ENCODE measurements at regions not wholly inside any gene's neighbourhood (a gene's known extent, or its start where the extent isn't known, plus 50 kb on each side); places are given as distances from the start of the nearest gene placed in this dataset.

DNA sequence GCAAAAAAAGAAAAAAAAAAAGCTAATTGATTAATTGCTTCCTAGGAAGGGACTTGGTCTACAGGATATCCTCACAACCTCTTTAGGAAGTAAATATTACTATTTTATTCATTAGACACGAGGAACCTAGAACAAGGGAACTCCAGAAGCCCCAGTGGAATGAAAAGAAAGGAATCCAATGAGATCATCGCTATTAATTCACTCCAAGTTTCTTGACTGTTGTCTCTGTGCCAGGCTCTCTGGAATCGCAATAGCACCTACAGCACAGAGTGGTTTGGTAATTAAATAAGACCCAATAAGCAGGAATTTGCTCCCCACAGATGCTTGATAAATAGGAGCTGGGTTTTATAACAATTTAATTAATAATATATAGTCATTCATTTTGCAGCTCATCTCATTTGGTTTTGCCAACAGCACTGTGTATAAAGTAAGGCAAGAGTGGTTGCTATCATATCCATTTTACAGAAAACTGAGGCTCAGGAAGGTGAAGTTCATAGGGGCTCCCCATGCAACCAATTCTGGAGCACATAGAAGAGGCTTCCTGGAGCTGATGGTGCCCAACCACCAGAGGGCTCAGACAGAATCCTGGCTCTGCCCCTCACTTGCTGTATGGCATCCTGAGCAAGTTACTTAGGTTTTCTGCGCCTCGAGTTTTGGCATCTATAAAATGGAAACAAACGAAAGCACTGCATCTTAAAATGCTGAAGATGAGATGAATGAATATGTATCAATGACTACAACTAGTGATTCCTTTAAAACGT is 420.2 kb downstream of the MED13L start:
- no peak for DNase-seq

DNA sequence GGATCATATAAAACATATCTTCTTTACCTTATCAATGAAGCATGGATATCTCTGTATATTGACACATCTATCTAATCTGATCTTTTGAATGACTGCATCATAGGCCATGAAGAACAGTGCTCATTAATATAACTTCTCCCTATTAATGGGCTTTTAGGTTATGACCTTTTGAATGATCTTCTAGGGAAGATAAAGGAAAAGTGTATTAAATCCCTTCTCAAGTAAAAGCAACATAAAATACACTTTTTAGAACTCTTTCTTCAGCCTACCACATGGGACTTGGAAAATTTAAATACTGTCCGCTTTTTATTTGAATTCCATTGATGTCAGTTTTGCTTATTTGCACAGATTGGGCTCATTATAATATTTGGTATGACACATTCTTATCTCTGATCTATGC is 425.4 kb downstream of the MED13L start:
- no peak for DNase-seq

DNA sequence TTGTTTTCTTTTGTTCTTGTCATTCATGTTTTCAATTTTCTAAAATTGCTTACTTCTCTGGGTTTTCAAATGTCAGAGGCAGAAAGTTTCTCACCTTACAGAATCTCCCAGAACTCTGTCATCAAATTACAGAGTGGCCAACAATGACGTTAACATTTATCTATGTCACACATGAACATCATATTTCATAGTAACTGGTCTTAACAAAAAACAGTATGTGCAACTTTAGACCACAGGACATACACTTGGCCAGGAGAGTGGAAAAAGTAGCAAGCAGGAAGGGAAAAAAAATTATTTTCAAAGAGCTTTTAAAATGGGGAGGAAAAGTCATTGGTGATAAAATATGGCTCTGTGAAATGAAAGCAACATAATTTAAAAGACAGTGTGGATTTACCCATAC is 426.5 kb downstream of the MED13L start:
- no peak for DNase-seq

DNA sequence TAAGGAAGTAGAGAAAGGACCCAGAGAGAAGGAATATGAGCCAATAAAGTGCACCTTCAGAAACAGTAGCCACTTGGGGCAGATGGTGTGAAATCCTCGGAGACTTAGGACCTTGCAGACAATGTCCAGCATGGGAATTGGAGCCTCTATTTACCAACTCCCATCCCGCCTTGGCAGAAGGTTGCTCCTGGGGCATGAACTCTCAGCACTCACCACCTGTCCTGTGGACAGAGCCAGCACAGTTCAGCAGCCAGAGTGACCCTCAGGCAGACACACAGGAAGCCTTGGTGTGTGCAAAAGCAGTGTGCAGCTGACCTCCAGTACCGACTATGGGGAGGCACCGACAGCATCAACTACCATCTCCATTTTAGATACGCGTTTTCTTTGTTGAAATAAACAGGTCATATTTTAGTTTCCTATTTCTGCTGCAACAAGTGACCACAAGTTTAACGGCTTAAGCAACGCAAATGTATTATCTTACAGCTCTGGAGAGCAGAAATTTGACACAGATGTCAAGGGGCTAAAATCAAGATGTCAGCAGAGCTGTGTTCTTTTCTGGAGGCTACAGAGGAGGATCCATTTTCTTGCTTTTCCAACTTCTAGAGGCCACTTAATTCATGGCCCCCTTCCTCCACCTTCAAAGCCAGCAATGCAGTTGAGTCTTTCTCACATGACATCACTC is 428.1 kb downstream of the MED13L start:
- no peak for DNase-seq

DNA sequence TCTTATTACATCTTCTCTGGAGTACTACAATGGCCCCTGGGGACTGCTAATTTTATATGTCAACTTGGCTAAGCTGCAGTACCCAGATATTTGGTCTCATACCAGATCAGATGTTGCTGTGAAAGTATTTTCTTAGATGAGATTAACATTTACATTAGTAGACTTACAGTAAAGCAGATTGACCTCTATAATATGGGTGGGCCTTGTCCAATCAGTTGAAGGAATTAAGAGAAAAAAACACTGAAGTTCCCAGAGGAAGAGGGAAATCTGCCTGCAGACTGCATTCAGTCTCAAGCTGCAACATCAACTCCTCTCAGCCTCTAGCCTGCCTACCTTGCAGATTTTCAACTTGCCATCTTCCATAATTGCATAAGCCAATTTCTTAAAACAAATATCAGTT is 430.1 kb downstream of the MED13L start:
- no peak for DNase-seq

DNA sequence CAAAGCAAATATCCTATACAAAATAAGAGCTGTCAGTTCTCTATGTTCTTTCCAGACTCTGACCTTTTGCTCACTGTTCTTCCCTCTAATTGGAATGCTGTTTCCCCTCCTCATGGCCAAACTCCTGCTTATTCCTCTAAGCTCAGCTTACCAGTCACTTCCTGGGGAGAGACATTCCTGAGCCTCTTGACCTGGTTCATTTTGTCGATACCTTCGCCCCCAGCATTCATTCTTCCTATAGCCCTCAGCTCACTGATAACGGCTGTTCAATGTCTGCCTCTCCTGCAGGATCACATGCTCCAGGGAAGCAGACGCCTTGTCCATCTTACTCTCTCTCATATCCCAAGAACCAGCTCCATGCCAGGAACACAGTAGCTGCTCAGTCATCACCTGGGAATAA is 431.0 kb downstream of the MED13L start:
- no peak for DNase-seq

DNA sequence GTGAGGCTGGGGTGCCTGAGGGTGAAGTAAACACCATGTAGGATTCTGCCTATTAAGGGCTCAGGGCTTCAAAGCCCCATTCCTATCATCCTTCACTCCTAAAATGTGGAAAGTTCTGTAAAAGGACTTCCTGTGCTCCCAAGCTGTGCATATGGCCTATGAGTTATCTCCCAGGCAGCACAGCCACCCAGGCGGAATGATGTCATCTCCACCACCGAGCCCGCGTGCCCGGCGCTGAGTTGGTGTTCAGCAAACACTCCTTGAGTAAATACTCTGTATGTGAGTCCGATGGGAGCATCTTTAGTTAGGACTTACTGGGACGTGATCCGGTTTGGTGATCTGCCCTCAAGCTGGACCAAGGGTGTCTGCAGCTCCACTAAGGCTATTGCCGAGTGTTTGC is 437.3 kb downstream of the MED13L start:
- DNase-seq: no peak

DNA sequence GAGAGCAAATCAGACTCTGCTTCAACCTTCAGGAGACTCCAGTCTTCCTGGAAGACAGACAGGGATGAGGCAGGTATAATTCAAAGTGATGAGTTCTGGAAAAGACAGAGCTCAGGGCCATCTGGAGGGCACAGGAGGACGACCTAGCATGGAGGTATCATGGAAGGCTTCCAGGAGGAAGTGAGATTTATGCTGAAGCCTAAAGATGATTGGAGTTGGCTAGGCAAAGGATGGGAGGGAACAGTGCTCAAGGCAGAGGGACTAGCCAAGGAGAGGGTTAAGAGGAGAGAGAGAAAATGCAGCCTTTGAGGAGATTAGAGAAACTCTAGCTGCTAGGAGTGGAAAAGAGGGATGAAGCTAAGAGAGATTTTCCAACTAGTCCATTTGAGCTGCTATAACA is 438.5 kb downstream of the MED13L start:
- DNase-seq: no peak

DNA sequence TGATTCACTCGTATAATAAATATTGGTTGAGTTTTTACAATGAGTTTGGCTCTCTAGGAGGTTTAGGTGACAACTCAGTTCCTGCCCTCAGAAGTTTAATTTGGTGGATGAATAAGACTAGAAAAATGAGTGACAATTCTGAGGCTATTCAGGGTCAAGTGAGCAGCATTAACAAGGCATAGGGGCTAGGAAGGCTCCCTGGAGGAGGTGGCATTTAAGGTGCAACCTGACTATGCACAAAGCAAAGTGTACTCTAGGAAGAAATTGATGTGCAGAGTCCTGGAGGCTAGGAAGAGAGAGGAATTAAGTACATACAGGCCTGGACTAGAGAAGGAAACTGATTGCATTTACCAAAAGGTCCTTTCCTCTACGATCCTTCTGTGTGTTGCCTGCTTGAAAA is 440.3 kb downstream of the MED13L start:
- no peak for DNase-seq

DNA sequence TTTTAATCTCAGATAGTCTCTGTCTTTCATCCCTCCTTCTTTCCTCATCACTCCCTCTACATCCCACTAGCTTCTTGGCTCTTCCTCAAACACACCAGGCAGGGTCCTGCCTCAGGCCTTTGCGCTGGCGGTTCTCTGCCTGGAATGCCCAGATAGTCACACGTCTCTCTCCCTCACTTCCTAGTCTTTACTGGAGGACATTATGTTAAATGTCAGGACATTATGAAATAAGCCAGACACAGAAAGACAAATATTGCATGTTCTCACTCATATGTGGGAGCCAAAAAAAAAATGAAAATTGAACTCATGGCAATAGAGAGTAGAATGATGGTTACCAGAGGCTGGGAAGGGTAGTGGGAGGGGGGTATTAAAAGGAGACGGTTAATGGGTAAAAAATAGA is 442.0 kb downstream of the MED13L start:
- DNase-seq: no peak

DNA sequence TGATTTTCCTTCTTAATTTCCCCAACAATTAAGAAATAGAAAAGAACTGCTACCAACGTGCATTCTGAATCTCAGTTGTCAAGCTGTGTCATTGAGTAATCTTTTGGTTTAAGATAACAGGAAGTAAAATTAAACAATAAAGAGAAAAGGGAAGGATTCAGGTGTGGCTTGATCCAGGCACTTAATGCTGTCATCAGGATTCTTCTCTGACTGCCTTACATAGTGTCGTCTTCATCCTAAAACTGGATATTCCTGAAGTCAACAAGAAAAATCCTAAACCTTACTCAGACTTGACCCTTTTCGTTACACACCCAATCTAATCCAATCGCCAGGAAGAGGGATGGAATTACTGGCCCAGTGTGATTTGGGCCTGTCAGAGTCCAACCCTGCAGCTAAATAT is 443.8 kb downstream of the MED13L start:
- no peak for DNase-seq

DNA sequence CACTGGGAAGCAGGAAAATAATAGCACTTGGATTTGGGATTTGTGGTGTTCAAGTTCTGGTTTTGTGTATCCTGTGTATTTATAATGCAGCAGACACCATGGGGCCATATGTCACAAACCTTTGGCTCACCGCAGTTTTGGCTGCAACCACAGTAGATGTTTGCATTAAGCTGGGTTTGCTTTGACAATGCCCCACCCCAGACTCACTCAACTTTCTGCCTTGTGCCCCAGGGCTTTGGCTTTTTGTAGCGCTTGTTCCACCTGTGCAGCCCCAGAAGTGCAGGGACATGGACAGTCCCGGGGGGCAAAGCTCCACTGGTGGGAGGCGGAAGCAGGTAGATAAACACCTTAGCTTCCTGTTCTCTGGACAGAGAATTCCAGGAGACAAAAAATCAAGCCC is 446.9 kb downstream of the MED13L start:
- DNase-seq: no peak

DNA sequence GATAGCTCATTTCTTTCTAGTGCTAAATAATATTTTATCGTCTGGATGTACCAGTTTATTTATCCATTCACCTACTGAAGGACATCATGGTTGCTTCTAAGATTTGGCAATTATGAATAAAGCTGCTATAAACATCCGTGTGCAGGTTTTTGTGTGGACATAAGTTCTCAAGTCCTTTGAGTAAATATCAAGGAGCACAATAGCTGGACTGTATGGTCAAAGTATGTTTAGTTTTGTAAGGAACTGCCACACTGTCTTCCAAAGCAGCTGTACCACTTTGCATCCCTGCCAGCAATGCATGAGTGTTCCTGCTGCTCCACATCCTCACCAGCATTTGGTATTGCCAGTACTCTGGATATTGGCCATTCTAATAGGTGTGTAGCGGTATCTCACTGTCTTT is 447.4 kb downstream of the MED13L start:
- DNase-seq: no peak

DNA sequence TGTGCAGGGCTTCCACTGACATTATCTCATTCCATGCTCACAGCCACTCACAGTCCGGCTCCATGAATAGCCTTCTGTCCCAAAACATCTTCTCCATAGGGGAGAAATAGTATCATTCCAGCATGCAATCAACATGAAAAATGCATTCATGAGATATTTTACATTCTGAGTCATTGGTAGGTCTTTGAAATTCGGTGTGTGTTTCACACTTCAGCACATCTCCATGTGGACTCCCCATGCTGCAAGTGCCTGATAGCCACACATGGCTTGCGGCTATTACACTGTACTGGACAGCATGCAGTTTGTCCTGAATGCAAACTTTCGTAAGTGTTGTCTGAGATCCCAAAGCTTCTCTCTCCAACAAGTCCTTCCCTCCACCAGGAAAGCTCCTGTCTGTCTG is 449.3 kb downstream of the MED13L start:
- no peak for DNase-seq

DNA sequence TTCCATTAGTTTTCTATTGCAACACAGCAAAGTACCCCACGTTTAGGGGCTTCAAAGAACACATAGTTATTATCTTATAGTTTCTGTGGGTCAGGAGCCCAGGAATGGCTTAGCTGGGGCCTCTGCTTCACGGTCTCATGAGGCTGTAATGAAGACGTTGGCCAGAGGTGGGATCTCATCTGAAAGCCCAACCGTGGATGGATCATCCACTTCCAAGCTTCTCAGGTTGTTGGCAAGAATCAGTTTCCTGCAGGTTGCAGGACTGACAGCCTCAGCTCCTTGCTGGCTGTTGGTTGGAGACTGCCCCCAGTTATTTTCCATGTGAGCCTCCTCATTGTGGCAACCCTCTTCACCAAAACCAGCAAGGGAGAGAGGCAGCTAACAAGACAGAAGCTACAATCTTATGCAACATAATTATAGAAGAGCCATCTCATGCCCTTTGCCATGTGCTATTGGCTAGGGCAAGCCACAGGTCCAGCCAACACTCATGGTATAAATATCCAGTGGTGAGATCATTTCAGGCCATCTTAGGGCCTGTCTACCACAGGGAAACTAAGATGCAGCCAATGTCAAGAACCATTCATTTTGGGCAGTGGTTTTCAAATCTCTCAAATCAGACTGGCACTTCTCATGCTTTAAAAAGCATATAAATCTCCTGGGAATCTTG is 452.4 kb downstream of the MED13L start:
- DNase-seq: no peak

DNA sequence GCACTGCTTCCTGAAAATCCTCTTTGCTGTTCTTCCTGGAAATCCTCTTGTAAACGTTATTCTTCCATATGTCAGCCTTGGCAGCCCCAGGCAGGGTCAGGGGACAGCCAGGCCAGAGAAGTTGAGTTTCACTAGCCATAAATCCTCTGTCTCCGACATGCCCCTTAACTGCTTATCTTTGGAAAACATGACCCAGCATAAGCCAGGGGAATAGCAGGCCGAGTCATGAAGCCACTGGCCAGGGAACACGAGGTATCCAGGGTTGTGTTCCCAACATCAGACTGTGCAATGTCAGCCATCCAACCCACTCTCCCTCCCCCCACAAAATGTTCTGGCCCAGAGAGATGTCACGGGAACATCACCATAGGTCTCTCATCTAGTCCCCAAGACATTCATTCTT is 453.9 kb downstream of the MED13L start:
- DNase-seq: no peak

DNA sequence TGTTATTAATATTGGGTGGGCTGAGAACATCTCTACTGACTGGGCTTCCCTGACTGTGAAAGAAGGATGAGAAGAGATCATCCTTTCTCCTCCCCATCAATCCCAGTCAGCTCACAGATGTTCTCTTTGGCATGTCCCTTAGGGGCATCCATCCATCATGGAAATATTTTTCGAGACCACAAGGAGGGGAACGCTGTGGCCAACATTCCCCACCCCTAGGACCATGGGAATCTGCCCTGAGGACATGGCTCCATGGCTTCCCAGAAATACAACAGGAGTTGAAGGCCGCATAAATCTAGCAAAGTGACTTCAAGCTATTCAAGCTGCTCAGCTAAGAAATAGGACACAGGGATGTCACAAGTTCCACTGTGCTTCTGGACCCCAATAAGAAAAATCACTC is 456.8 kb downstream of the MED13L start:
- no peak for DNase-seq

DNA sequence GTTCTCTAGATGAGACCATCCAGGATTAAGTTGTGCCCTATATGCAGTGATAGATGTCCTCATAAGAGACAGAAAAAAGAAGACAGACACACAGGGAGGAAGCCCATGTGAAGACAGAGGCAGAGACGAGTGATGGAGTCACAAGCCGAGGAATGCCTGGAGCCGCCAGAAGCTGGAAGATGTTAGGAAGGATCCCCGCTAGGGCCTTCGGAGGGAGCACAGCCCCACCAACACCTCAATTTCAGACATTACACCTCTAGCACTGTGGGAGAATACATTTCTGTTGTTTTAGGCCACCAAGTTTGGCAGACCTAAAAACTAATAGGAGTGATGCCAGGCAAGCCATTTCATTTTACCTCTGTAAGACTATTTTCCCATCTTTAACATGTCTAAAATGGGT is 458.5 kb downstream of the MED13L start:
- no peak for DNase-seq

DNA sequence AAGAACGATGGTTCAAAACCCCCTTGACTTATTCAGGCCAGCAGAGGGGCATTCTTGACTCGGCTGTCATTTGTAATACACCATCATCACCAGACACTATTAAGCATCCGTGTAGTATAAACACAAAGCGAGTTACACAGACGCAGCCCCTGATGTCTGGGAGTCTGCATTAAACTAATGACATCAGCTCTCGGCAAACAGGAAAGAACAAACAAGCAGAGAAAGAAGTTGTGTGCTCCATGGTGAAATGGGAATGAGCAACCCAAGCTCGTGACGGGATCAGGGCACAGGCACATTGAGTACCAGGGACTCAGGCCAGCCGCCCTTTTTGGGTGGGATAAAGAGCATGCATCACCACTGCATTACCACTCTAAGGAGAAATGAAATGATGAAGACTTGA is 460.1 kb downstream of the MED13L start:
- DNase-seq: no peak

DNA sequence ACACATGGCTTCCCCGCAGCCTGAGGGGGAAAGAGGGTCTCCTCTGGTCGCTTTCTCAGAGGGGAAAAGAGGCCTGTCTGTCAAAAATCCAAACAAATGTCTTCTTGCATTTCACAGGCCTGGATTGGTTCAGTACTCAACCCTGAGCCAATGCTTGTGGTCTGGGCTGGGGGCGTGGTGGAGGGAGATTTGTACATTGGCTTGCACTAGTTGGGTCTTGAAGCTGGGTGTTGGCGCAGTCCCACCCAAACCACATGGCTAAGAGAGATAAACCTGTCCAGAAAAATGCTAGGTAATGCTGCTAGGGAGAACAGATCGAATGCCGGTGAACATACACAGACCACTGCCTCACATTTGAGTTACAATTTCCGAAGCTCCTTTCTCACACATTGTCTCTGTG is 461.6 kb downstream of the MED13L start:
- DNase-seq: no peak

DNA sequence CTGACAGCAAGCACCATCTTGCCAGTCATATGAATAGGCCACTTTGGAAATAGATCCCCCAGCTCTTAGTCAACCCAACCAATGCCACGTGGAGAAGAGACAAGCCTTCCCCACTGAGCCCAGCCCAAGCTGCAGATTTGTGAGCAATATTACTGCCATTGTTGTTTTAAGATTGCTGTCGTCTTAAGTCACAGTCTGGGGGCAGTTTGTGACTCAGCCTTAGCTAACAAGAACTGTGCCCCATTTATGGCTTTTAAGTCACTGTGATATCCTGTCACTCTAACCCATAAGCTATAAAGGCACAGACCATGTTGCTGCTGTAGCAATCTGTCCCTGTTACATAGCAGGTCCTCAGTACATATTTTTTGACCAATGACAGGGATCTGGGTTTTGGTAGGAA is 464.2 kb downstream of the MED13L start:
- DNase-seq: no peak

DNA sequence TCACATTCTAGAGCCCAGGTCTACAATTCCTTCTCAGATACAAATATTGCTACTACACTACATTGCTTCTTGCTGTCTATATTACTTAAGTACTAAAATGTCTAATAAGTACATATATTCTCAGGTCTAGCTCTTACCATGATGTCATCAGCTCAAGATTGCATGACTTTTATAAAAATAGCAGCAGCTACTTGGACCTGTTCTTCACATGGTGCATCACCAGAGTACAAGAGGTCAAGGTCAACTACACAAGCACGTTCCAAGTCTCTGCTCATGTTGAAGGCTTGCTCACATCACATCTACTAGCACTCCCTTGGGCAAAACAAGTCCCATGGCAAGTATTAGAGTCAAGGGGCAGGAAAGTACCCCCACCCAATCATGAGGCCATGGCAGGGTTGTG is 465.6 kb downstream of the MED13L start:
- DNase-seq: no peak

DNA sequence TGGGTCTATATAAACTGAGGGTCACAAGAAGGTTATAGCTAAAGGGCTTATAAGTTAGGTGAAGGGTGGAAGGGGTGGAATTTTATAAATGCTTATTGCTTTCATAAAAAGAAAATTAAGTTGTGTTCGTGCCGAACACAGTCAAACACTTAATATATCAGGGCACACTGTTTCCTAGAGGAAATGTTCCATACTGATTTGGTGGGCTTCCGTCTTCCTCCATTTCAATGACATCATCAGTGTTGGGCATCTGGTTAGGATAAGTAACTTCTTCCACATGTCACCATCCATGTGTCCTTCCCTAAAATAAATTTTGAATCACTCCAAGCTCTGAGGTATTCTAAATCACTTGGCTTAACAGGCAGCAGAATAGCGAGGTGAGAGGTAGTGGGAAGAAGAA is 466.4 kb downstream of the MED13L start:
- no peak for DNase-seq

DNA sequence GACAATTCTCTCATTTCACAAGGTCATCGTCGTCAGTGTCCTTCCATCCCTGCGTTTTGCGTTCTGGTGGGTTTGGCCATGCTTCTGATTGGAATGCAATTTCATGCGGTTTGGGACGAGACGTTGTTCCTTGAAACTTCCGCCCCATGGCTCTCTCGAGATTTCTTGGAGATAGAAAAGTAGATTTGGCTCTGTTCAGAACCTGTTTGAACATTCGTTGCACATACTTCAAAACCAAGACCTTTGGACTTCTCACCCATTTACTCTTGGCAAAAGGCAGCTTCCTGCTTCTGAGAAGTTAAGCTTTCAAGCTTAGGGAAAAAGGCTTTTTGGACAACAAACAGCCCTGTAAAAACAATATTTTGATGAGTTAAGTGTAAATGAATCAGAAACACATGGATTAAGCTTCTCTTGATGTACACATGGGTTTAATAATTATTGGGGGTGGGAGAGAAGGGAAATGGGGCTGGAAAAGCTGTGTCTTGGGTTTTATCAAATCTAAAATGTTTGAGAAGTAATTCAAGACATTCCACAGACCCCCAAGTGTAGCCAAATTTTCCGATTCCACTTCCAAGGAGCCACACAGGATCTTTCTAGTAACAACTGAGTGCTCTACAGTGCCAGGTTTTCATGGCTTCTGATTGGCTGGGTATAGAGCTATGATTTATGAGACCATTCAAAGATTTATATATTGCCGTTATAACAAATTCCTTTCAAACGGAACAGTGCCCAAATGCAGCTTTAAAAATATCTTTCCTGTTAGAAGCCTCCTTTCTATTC is 467.2 kb downstream of the MED13L start:
- DNase-seq: no peak

Data from NCI-H524 treated with DMSO at 0.1 percent for 48 hours (cell line).